ENCODE measurements at regions not wholly inside any gene's neighbourhood (a gene's known extent, or its start where the extent isn't known, plus 50 kb on each side); places are given as distances from the start of the nearest gene placed in this dataset.

DNA sequence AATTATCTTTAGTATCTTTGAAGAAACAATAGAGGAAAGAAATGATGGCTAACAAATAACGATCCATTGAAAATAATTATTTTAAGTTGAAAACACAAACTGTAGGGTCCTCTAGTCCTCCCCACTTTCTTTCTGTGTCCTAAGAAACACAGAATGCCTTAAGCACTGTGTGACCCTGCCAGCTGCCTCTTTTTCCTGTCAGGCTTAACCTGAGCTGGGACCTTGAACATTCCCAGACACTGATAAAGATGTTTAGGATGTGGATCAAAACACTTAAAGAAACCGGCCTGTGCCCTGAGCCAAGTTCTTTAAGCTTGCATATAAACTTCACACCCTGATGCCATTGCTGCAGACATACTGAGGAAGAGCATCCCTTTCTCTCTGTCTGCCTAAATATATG is 755.4 kb upstream of the VRK2 start:
- DNase-seq (ENCODE audit: low read depth in 2 of 2) = peak in 1 of 2 donors; percentile 25

DNA sequence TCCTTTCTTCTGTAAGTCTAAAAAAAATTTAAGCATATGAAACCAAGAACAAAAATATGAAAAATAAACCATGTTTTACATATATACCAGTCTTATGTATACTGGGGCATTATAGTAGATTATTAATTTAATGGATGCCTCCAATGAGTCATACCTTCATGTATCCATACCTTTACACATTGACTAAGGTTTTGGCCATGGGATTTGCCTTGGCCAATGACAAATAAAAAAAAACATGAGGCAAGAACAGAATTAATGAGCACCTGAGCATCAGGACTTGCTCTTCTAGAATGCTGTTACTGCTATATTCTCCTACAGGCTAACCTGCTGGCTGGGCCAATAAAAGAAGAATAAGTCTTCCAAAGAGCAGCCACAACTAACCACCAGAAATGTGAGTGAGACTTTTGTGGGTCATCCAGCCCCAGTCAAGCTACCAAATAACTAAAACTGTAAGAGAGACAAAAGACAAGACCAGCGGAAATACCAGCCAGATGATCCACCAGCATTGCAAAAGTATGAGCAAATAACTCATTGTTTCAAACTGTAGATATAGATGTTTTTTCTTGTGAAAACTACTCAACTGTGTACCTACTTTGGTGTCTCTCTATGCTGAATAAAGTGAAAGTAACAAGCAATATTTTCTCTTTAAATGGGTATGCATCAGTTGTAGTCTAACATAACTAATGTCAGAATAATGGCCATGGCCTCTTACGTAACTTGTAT is 749.6 kb upstream of the VRK2 start:
- peak in 1 of 2 donors; percentile 41 for DNase-seq (ENCODE audit: low read depth in 2 of 2)

DNA sequence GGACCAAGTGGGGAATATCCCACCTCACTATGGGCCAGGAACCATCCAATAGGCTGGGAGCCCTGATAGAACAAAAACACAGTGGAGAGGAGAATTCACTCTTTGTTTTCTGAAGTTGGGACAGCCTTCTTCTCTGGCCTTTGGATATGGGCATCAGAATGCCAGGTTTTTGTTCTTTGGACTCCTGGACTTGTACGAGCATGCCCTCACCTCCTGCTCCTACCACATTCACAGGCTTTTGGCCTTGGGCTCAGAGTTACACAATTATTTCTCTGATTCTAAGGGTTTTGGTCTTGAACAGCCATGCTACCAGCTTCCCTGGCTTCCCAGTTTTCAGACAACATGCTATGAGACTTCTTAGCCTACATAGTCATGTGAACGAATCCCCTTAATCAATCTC is 732.9 kb upstream of the VRK2 start:
- no peak for DNase-seq (ENCODE audit: low read depth in 2 of 2)

DNA sequence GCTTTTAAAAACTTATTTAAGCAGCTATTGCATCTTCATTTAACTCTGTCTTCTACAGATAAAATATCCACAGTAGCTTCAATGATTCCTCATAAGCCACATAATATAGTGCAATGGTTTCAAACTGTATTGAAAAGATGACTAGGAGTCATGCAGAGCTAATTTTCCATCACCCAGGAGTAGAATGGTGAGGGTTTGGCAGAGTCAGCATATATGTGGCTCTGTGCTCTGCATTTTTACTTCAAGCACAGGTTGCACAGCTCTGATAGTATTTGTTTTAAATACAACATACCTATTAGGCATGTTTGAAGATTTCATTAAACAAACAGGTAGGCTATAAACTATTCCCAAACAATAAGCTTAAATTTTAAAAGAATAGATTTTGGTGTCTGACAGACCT is 731.9 kb upstream of the VRK2 start:
- DNase-seq (ENCODE audit: low read depth in 2 of 2) = no peak

DNA sequence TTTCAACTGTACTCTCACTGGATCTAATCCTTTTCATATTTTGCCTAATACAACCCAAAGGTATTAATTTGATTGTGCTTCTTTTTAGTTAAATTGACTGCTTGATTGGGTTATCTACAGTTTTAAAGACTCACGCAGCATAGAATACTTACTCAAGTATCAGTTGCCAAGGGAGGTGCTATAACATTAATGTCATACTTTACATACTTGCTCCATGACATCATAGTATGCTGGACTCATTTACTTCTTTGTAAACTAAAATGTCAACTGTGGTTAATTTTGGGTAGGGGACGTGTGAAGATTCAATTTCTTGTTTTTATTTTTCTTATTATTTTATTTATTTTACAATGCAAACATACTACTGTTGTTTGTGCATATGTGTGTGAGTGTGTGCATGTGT is 716.2 kb upstream of the VRK2 start:
- DNase-seq (ENCODE audit: low read depth in 2 of 2) = peak in 1 of 2 donors; percentile 4

DNA sequence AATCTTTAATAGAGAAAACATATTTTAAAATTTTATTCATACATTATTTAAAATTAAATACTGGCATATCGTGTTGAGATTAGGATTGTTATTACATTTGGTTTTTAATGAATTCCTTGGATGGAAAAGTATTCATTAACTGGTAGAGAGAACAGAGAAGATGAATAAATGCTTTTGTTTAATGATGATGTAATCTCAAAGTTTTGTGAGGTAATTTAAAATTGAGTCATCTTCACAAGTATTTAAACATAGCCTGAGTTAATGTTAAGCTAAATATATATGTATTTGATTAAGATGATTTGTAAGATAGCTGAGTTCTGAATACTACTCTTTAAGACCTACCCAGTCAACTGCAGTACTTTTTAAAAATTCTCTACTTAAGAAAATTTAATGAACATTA is 713.4 kb upstream of the VRK2 start:
- no peak for DNase-seq (ENCODE audit: low read depth in 2 of 2)

DNA sequence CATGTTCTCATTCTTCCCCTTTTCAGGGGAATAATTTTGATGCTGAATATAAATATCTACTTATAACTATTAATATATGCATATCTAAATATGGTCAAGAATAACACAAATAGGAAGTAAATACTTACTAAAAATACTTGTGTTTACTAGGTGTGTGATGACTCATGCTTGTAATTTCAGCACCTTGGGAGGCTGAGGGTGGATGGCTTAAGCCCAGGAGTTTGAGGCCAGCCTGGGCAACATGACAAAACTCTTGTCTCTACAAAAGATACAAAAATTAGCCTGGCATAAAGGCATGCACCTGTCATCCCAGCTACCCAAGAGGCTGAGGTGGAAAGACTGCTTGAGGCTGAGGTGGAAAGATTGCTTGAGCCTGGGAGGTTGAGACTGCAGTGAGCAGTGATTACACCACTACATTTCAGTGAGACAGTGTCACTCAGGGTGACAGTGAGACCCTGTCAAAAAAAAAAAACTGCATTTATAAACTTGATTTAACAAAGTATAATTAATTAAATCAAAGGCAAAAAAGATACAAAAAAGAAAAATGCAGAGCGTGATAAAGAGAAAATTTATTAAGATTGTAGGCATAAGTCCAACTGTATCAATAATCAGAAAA is 703.1 kb upstream of the VRK2 start:
- DNase-seq (ENCODE audit: low read depth in 2 of 2) = no peak

DNA sequence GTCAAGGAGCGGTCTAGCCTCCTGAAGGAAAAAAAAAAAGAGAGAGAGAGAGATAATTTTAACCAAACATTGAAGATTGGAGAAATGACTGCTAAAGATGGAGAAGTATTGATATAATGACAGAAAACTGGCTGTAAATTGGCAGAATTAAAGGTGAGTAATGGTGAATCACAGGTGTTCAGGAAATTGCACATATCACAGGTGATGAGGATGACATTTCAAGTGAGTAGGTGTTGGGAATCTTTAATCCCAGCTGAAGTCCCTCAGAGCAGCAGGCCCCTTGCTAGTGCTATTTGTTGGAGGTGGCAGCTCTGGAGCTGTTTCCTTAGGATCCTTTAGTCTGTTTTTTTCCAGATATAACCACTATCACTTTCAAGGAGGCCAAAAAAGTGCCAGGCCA is 678.4 kb upstream of the VRK2 start:
- no peak for DNase-seq (ENCODE audit: low read depth in 2 of 2)

DNA sequence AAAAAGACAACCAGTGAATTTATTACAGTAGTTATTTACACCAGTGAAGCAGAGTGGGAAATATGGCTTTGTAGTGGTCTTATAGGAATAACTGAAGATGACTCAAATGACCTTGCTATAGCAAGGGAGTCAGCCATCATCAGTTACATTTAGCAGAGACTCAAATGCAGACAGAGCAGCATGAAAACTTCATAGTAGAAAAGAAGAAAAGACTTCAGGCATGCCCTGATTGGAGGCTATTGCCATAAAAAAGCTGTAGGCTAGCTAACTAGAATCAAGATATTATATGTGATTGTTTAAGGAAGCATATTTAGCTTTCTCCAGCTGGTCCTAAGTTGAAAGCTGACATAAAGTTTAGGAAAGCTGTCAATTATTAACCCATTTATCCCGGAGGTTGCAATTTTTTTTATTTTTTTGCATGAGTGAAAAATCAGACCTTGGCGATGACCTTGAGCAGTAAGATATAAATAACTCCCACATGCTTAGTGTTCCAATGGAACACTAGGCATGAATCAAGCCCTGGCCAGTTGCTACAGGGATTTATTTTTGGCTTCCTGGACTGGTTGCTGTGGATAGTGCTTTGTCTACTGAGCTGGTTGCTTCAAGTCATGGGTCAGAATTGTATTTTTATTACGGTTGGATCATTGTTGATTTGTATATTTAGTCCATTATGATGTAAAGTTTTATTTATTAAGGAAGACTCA is 675.6 kb upstream of the VRK2 start:
- DNase-seq (ENCODE audit: low read depth in 2 of 2) = peak in 1 of 2 donors; percentile 2

DNA sequence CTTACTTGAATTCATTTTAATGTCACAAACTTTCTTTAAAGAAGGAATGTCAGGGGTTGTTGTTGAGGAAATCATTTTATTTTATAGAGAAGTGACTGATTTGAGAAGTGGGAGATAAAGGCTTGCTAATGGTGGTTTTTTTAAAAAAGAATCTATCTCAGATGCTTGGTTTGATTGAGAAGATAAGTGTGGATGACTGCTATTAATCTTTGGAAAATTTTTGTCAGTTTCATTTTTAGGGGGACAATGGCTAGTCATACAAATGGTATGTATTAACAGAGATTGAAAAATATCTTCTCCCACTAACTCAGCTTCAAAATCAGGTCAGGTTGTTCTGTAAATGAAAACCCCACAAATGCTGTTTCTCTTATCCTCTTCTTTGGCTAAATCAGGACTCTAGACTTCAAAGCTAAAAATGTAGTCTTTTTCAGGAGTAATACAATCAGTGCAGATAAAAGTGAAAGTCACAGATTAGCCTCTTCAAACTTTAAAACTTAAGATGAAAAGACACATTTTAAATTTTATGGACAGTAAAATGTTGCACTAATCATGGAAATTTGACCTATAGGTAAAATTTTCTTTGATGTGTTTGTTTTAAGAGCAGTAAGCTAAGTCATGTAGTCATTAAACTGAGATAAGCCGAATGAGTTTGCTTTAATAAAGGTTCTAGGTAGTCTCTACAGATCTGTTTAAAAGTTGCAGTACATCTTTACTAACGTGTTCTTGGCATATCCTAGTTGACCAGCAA is 674.2 kb upstream of the VRK2 start:
- peak in 1 of 2 donors; percentile 23 for DNase-seq (ENCODE audit: low read depth in 2 of 2)

DNA sequence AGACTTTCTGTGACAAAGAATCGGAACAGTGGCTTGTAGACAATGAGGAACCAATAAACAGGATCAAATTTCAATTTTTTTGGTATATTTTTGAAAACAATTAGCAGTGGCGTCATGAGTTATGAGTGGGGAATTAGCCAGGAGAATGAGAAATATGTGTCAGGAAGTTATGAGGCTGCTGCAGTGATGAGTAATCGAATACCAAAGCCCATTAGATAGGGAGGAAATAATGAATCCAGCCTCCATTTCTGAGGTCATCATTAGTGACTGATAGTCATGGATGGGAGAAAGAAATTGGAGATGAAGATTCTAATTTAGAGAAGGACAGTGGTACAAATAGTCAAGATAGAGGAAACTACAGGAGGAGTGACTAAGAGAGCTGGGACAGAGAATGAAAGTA is 673.1 kb upstream of the VRK2 start:
- DNase-seq (ENCODE audit: low read depth in 2 of 2) = peak; percentile 77 to 94

DNA sequence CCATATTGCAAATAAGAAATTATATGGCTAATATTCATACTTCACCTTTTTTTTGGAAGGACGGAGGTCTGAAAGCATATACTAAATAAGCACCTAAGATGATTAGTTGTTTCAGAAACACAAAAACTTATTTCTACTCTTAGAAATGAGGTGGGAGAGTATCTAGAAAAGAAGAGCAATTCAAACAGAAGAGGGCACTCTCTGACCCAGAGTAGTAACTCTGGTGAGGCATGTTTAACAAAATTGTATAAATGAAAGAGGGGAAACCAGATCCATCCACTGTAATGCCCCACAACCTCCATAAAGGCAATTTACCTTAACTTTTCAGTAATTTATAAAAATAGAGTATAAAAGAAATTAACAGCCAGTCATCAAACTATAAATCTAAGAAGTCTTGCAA is 669.6 kb upstream of the VRK2 start:
- DNase-seq (ENCODE audit: low read depth in 2 of 2) = peak; percentile 10 to 21

DNA sequence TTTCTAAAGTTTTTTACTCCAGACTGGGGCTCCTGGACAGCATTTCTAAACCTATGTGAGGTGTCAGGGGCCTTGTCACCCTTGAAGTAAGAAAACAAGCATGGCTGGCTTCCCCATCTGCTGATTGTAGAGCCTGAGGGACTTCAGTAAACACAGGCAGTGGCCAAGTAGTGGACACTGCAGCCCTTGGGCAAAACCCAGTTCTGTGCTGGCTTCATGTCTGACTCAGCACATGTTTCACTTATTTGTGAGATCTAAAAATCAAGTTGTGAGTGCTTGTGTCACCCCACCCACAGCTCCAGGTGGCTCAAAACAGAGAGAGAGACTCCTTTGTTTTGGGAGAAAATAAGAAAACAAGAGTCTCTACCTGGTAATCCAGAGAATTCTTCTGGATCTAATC is 660.3 kb upstream of the VRK2 start:
- no peak for DNase-seq (ENCODE audit: low read depth in 2 of 2)

DNA sequence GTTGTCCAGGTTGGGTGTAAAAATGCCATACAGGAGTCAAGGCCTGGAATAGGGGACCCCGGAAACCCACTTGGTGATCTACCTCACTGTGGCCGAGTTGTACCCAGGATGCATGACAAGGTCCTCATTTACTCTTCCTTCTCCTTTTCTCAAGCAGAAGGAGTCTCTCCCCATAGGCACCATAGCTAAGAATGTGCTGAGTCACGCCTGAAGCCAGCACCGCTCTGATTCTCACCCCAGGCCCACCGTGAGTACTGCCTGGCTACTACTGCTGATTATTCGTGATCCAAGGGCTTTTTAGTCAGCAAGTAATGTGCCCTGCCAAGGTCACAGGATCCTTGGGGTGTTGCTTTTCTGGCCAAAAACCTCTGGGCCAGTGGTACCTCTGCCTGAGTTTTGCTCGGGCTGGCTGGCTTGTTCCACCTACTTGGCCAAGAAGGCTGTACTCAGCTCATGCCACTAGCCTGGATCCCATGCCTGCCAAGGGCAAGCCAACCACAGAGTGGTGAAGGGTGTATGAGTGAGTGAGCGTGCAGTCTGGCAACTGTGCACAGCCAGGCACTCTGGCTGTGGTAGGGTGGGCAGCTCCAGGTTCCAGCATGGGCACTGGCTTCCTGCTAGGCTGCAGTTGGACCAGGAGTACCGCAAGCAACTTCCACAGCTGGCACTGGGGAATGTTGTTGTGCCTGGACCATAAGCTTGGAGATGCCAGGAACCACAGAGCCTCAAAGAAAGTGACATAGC is 650.1 kb upstream of the VRK2 start:
- DNase-seq (ENCODE audit: low read depth in 2 of 2) = peak in 1 of 2 donors; percentile 4

DNA sequence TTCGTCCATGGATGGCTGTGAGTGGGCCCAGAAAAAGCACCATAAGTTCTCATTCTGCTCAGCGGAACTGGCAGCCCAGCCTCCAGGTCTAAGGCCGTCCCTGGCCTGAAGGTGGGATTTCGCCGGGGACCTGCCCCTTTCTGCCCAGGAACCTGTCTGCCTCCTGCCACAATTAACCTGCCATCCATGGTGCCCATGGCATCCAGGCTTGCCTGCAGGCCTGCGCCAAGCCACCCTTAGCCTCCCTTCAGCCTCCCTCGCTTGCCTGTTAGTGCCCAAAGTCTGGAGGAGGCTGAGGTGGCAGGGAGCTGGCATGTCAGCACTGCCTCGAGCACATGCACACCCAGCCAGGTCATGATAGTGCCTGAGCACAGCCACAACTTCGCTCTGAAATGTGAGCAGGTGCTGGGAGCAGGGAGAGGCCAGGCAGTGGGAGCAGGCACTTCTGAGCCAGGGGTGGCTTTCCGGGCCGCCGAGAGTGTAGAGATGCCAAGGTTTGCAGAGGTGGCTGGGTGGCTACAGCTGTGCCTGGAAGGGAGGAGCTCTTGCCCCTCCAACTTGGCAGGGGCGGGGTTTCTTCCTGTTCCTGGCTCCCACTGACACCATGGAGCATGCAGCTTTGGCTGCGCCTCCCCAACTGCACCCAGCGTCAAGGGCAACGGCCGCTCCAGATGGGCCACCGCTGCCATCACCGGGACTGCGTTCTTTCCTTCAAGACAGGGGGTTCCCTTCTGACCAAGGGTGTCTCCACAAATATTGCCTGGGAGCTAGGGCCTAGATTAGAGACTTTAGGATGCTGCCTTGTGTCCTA is 648.9 kb upstream of the VRK2 start:
- DNase-seq (ENCODE audit: low read depth in 2 of 2) = no peak

DNA sequence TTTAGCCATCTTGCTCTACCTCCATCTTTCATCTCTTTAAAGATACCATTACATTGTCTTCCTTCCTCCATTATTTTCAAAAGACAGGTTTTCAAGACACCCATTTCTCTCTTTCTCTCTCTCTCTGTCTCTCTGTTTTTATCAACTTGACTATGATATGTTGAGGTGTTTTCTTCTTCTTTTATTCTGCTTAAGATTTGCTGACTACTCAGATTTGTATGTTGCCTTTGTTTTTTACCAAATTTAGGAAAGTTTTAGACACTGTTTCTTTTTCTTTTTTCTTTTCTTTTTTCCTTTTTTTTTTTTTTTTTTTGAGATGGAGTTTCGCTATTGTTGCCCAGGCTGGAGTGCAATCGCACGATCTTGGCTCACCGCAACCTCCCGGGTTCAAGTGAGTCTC is 647.5 kb upstream of the VRK2 start:
- DNase-seq (ENCODE audit: low read depth in 2 of 2) = no peak

DNA sequence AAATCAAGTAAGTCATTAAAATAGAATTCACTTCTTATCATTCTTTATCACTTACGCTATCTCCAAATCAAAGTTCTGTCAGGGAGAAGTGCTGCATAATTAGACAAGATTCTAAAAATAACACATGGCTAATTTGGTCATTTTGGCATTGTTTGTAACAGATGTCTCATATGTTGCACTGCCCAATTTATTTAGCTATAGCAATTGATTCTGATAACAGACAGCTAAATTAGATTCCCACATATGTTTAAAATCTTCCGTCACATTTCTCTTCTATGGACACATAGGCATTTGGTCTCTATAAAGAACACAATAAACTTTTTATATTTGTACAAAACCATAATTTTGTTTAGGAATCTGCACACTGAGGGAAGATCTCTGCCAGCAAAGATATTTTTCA is 644.5 kb upstream of the VRK2 start:
- no peak for DNase-seq (ENCODE audit: low read depth in 2 of 2)

DNA sequence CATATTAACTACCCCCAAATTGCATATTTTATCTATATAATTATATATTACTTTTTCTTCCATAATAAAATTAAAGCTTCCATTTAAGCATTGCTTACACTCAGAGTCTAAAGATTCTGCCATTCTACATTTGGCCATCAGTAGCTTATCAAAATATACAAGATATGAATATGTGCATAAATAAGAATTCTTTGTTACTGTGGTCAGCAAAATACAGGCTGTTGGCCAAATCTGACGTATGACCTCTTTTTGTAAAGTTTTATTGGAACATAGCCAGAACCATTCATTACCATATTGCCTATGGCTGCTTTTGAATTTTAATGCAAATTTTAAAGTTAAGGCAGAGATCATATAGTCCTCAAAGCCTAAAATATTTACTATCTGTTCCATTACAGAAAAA is 643.9 kb upstream of the VRK2 start:
- DNase-seq (ENCODE audit: low read depth in 2 of 2) = peak in 1 of 2 donors; percentile 10

DNA sequence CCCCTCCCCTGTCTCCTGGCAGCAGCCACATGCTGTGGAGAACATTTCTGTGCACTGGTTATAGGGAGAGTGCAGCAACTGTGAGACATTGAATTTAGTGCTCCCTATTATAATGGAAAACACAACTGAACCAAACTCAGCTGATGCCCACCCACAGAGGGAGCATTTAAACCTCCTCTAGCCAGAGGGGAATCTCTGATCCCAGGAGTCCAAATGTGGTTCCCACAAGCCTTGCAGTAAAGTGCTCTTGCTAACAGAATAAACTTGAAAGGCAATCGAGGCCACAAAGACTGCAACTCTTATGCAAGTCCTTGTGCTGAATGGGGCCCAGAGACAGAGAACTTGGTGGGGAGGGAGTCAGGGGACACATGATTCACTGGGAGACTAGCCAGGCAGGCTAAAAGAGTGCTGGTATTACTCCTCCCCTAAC is 638.8 kb upstream of the VRK2 start:
- no peak for DNase-seq (ENCODE audit: low read depth in 2 of 2)

DNA sequence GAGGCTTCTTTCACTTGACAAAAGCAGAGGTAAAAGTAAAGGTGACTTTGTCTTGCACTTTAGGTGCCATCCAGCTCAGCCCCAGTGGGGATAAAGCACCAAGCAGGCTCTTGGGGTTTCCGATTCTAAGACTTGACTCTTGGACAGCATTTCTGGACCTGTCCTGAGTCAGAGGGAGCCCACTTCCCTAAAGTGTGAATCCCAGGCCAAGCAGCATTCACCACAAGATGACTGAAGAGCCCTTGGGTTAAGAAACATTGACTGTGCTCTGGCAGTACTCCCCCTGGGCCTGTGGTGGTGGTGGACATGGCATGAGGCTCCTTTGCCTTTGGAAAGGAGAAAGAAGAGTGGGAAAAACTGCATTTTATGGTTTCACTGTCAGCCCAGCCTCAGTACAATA is 638.0 kb upstream of the VRK2 start:
- DNase-seq (ENCODE audit: low read depth in 2 of 2) = no peak

DNA sequence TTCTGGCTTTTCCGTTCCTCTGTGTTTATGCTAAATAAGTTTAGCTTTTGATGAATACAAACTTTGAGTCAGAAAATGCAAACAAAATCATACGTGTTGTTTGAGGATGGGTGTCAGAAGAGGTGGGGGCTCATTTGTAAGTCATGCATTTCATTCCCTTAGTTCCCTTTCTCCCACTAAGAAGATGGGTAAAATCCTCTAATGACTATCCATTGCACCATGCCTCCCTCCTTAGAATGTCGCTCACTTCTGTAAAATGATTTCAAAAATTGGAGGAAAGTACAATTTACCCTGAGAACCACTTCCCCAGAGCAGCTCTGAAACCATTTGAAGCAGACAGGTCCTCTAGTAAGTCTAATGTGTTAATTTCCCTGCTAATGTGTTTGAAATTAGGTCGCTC is 629.6 kb upstream of the VRK2 start:
- DNase-seq (ENCODE audit: low read depth in 2 of 2) = no peak

Measured in lung microvascular endothelial cell (primary cell).